ENCODE measurements at regions not wholly inside any gene's neighbourhood (a gene's known extent, or its start where the extent isn't known, plus 50 kb on each side); places are given as distances from the start of the nearest gene placed in this dataset.

GRCh38 chr1:47491341-47491753 lies 53.5 kb downstream of the FOXD2 start:
- intact Hi-C loops (cut with micrococcal nuclease) = no loop called here
- Histone ChIP-seq H4K20me1 (ENCODE audit: low read length) (no peaks in the 10 kb centered on the region), H3K9me2 (replicated peaks; ENCODE audit: low read length) (no peaks in the 10 kb centered on the region), H3K4me2 (ENCODE audit: low read length) (no peak overlapping the region), H3K4me1 (ENCODE audit: insufficient read depth, low read length) (peaks cover 13% of the 10 kb centered on the region), H3K4me3 (ENCODE audit: low read length) (no peak overlapping the region), H3K27ac (ENCODE audit: low read length) (no peak overlapping the region), H2AFZ (ENCODE audit: low read length) (no peak overlapping the region), H3K79me2 (ENCODE audit: low read length) (no peaks in the 10 kb centered on the region), H3K27me3 (ENCODE audit: low read length) (peaks cover 9% of the 10 kb centered on the region; the same call in 1 of the 2 replicates), H3K36me3 (ENCODE audit: low read depth, low read length) (no peaks in the 10 kb centered on the region), H3F3A (ENCODE audit: low read length, unreplicated experiment) (no peaks in the 10 kb centered on the region), H3K9me3 (ENCODE audit: low read length) (no peaks in the 10 kb centered on the region), H3K9ac (ENCODE audit: low read length) (no peak overlapping the region)
- POLR2A ChIA-PET (ENCODE audit: unreplicated experiment) = no interaction called here
- no TSS peak for BruUV-seq (replicated peaks)
- CTCF ChIA-PET = no interaction called here
- DNase-seq (no peak), ATAC-seq (no peak)
- no peak for TF ChIP-seq EZH2 (IDR thresholded peaks at IDR 0.05; ENCODE audit: low read length, unreplicated experiment)
- TF ChIP-seq, protein P1, sequence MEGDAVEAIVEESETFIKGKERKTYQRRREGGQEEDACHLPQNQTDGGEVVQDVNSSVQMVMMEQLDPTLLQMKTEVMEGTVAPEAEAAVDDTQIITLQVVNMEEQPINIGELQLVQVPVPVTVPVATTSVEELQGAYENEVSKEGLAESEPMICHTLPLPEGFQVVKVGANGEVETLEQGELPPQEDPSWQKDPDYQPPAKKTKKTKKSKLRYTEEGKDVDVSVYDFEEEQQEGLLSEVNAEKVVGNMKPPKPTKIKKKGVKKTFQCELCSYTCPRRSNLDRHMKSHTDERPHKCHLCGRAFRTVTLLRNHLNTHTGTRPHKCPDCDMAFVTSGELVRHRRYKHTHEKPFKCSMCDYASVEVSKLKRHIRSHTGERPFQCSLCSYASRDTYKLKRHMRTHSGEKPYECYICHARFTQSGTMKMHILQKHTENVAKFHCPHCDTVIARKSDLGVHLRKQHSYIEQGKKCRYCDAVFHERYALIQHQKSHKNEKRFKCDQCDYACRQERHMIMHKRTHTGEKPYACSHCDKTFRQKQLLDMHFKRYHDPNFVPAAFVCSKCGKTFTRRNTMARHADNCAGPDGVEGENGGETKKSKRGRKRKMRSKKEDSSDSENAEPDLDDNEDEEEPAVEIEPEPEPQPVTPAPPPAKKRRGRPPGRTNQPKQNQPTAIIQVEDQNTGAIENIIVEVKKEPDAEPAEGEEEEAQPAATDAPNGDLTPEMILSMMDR (conservative IDR thresholded peaks at IDR 0.05; ENCODE audit: low read depth, low read length) = no peak
- no peak for TF ChIP-seq EZH2phosphoT487 (IDR thresholded peaks at IDR 0.05; ENCODE audit: borderline replicate concordance, low read length)

- Histone ChIP-seq H3K79me2 (ENCODE audit: low read length) (no peaks in the 10 kb centered on the region), H3K9me3 (ENCODE audit: low read length) (no peaks in the 10 kb centered on the region), H3K4me3 (ENCODE audit: low read length) (no peak overlapping the region), H3K36me3 (ENCODE audit: low read depth, low read length) (no peaks in the 10 kb centered on the region), H3K4me2 (ENCODE audit: low read length) (no peak overlapping the region), H4K20me1 (ENCODE audit: low read length) (no peaks in the 10 kb centered on the region), H3K9me2 (replicated peaks; ENCODE audit: low read length) (no peaks in the 10 kb centered on the region), H2AFZ (ENCODE audit: low read length) (no peak overlapping the region), H3K27ac (ENCODE audit: low read length) (no peak overlapping the region), H3K4me1 (ENCODE audit: insufficient read depth, low read length) (no peaks in the 10 kb centered on the region), H3K27me3 (ENCODE audit: low read length) (peaks cover 9% of the 10 kb centered on the region; the same call in 1 of the 2 replicates), H3F3A (ENCODE audit: low read length, unreplicated experiment) (no peaks in the 10 kb centered on the region), H3K9ac (ENCODE audit: low read length) (no peak overlapping the region)
- CTCF ChIA-PET = no interaction called here
- POLR2A ChIA-PET (ENCODE audit: unreplicated experiment) = no interaction called here
- ATAC-seq (no peak), DNase-seq (no peak)
- BruUV-seq (replicated peaks) = no TSS peak
- TF ChIP-seq, protein P1 (conservative IDR thresholded peaks at IDR 0.05; ENCODE audit: low read depth, low read length) = no peak
- TF ChIP-seq EZH2phosphoT487 (IDR thresholded peaks at IDR 0.05; ENCODE audit: borderline replicate concordance, low read length) (no peak), EZH2 (IDR thresholded peaks at IDR 0.05; ENCODE audit: low read length, unreplicated experiment) (no peak)
- intact Hi-C loops (cut with micrococcal nuclease) = no loop called here
Observed at GRCh38 chr1:47495176-47495713, 57.4 kb downstream of the FOXD2 start.

- intact Hi-C loops (cut with micrococcal nuclease) = no loop called here
- ATAC-seq (no peak), DNase-seq (no peak)
- no peaks in the 10 kb centered on the region for H3K9me2 ChIP-seq (replicated peaks; ENCODE audit: low read length)
- no peak overlapping the region for H3K4me2 ChIP-seq (ENCODE audit: low read length)
- H3K9ac ChIP-seq (ENCODE audit: low read length) = no peak overlapping the region
- POLR2A ChIA-PET (ENCODE audit: unreplicated experiment) = no interaction called here
- H3K27ac ChIP-seq (ENCODE audit: low read length) = no peak overlapping the region
- H4K20me1 ChIP-seq (ENCODE audit: low read length) = no peaks in the 10 kb centered on the region
- H3K79me2 ChIP-seq (ENCODE audit: low read length) = no peaks in the 10 kb centered on the region
- H3K36me3 ChIP-seq (ENCODE audit: low read depth, low read length) = no peaks in the 10 kb centered on the region
- H3K4me3 ChIP-seq (ENCODE audit: low read length) = no peak overlapping the region
- H3K27me3 ChIP-seq (ENCODE audit: low read length) = peaks cover 9% of the 10 kb centered on the region; the same call in 1 of the 2 replicates
- H3F3A ChIP-seq (ENCODE audit: low read length, unreplicated experiment) = no peaks in the 10 kb centered on the region
- no TSS peak for BruUV-seq (replicated peaks)
- H3K4me1 ChIP-seq (ENCODE audit: insufficient read depth, low read length) = no peaks in the 10 kb centered on the region
- no peak overlapping the region for H2AFZ ChIP-seq (ENCODE audit: low read length)
- no peaks in the 10 kb centered on the region for H3K9me3 ChIP-seq (ENCODE audit: low read length)
- CTCF ChIA-PET = no interaction called here
- TF ChIP-seq EZH2 (IDR thresholded peaks at IDR 0.05; ENCODE audit: low read length, unreplicated experiment) (no peak), EZH2phosphoT487 (IDR thresholded peaks at IDR 0.05; ENCODE audit: borderline replicate concordance, low read length) (no peak)
- TF ChIP-seq, protein P1 (conservative IDR thresholded peaks at IDR 0.05; ENCODE audit: low read depth, low read length) = no peak
Observed at GRCh38 chr1:47498551-47498950, 60.7 kb downstream of the FOXD2 start.
